ENCODE measurements at regions not wholly inside any gene's neighbourhood (a gene's known extent, or its start where the extent isn't known, plus 50 kb on each side); places are given as distances from the start of the nearest gene placed in this dataset.

DNA sequence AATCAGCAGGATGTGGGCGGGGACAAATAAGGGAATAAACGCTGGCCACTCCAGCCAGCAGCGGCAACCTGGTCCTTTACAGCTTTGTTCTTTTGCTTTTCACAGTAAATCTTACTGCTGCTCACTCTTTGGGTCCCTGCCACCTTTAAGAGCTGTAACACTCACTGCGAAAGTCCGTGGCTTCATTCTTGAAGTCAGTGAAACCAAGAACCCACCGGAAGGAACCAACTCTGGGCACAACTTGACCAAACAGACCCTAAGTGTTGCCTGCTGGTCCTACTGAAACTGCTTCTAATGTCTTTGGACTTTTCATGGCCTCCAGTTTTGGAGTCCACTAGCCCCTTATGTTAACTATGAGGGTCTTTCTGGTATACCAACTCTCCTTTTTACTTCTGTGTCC lies 566.2 kb upstream of the IGFBP7 start:
- peaks cover 0 to 9% (median 0%) of the 10 kb centered on the region in 5 donors for H3K4me1 ChIP-seq (ENCODE audit: control insufficient read depth in 5 of 5, insufficient read depth in 5 of 5, low read length in 5 of 5)
- TF ChIP-seq, protein P1, sequence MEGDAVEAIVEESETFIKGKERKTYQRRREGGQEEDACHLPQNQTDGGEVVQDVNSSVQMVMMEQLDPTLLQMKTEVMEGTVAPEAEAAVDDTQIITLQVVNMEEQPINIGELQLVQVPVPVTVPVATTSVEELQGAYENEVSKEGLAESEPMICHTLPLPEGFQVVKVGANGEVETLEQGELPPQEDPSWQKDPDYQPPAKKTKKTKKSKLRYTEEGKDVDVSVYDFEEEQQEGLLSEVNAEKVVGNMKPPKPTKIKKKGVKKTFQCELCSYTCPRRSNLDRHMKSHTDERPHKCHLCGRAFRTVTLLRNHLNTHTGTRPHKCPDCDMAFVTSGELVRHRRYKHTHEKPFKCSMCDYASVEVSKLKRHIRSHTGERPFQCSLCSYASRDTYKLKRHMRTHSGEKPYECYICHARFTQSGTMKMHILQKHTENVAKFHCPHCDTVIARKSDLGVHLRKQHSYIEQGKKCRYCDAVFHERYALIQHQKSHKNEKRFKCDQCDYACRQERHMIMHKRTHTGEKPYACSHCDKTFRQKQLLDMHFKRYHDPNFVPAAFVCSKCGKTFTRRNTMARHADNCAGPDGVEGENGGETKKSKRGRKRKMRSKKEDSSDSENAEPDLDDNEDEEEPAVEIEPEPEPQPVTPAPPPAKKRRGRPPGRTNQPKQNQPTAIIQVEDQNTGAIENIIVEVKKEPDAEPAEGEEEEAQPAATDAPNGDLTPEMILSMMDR (IDR thresholded peaks at IDR 0.05; ENCODE audit: control extremely low read depth, extremely low read depth) = no peak
- no peaks in the 10 kb centered on the region for H3K36me3 ChIP-seq (ENCODE audit: control insufficient read depth in 4 of 4, insufficient read depth in 4 of 4, low read length in 4 of 4)
- no peaks in the 10 kb centered on the region for H3K9me3 ChIP-seq (ENCODE audit: control insufficient read depth in 4 of 4, insufficient read depth in 3 of 4, low read length in 3 of 4)
- H3K27me3 ChIP-seq (ENCODE audit: control insufficient read depth in 3 of 3, insufficient read depth in 3 of 3, low read length in 2 of 3) = no peaks in the 10 kb centered on the region
- H3K9ac ChIP-seq (ENCODE audit: insufficient read depth in 1 of 2, low read length in 2 of 2) = no peak overlapping the region
- H3K4me3 ChIP-seq = no peak overlapping the region
- 95 to 96% methylated on average over 6 of the region's 6 CpGs for WGBS, 2 donors
- no peak overlapping the region for H3K27ac ChIP-seq (ENCODE audit: low read depth in 1 of 2, low read length in 1 of 2)
- ATAC-seq (ENCODE audit: insufficient read depth, low FRiP score) (no peak), DNase-seq (no peak)

DNA sequence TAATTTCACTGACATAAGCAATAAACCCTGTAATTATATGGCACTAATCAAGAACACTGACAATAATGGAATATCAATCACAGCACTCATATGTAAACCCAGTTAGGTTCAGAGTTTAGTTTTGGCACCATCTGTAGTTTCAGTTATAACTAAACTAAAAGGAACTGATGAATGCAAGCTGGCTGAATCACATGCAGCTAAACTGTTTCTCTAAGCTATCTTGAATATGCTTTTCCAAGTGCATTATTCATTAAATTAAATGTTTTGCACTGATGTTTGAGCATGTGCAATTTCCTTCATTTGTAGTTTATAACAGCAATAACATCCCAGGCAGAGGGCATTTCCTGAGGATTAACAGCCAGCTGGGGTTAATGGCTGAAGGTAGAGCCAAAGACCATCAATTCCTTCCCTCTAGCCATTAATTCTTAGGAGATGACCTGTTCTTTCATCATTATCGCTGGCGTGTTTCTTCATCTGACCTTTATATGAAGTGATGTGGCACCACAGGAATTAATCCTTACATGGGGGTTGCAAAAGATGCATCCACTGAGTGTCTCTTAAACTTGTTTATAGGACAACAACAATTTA lies 562.8 kb upstream of the IGFBP7 start:
- WGBS, 2 donors = 54 to 63% methylated on average over 2 of the region's 2 CpGs
- no peak overlapping the region for H3K27ac ChIP-seq (ENCODE audit: low read depth in 1 of 2, low read length in 1 of 2)
- peak in 2 of 3 donors; percentile 18 to 54 for DNase-seq

DNA sequence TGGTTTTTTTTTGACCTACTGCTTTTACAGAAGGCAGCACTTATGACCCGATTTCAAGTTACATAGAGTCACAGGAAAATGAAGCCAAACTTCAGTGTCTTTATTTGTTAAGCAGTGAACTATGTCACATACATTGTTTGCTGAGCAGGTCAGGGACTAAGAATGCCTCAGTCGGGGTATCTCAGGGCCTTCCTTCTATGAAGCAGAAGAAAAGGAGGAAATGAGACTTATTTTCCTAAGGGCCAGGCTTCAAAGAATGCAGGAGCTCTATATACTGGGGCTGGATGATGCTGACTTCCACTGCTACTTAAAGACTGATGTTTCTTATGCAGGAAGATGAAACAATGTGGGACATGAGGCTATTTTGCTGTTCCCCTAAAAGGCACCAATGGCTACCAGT lies 558.4 kb upstream of the IGFBP7 start:
- Histone ChIP-seq H3K4me1 (ENCODE audit: control insufficient read depth in 5 of 5, insufficient read depth in 5 of 5, low read length in 5 of 5) (peaks cover 0 to 9% (median 0%) of the 10 kb centered on the region in 5 donors), H3K27ac (ENCODE audit: low read depth in 1 of 2, low read length in 1 of 2) (no peak overlapping the region), H3K36me3 (ENCODE audit: control insufficient read depth in 4 of 4, insufficient read depth in 4 of 4, low read length in 4 of 4) (no peaks in the 10 kb centered on the region), H3K4me3 (no peak overlapping the region), H3K9me3 (ENCODE audit: control insufficient read depth in 4 of 4, insufficient read depth in 3 of 4, low read length in 3 of 4) (no peaks in the 10 kb centered on the region), H3K9ac (ENCODE audit: insufficient read depth in 1 of 2, low read length in 2 of 2) (no peak overlapping the region), H3K27me3 (ENCODE audit: control insufficient read depth in 3 of 3, insufficient read depth in 3 of 3, low read length in 2 of 3) (no peaks in the 10 kb centered on the region)
- no peak for ATAC-seq (ENCODE audit: insufficient read depth, low FRiP score)
- DNase-seq = no peak
- TF ChIP-seq, protein P1 (IDR thresholded peaks at IDR 0.05; ENCODE audit: control extremely low read depth, extremely low read depth) = no peak
- 24 to 27% methylated on average over 2 of the region's 2 CpGs for WGBS, 2 donors

More for the DNA sequence above, 562.8 kb upstream of the IGFBP7 start:
- Histone ChIP-seq H3K9ac (ENCODE audit: insufficient read depth in 1 of 2, low read length in 2 of 2) (no peak overlapping the region), H3K9me3 (ENCODE audit: control insufficient read depth in 4 of 4, insufficient read depth in 3 of 4, low read length in 3 of 4) (no peaks in the 10 kb centered on the region), H3K4me1 (ENCODE audit: control insufficient read depth in 5 of 5, insufficient read depth in 5 of 5, low read length in 5 of 5) (peaks cover 0 to 9% (median 0%) of the 10 kb centered on the region in 5 donors), H3K36me3 (ENCODE audit: control insufficient read depth in 4 of 4, insufficient read depth in 4 of 4, low read length in 4 of 4) (no peaks in the 10 kb centered on the region), H3K4me3 (no peak overlapping the region), H3K27me3 (ENCODE audit: control insufficient read depth in 3 of 3, insufficient read depth in 3 of 3, low read length in 2 of 3) (no peaks in the 10 kb centered on the region)
- ATAC-seq (ENCODE audit: insufficient read depth, low FRiP score) = no peak
- TF ChIP-seq, protein P1 (IDR thresholded peaks at IDR 0.05; ENCODE audit: control extremely low read depth, extremely low read depth) = no peak

DNA sequence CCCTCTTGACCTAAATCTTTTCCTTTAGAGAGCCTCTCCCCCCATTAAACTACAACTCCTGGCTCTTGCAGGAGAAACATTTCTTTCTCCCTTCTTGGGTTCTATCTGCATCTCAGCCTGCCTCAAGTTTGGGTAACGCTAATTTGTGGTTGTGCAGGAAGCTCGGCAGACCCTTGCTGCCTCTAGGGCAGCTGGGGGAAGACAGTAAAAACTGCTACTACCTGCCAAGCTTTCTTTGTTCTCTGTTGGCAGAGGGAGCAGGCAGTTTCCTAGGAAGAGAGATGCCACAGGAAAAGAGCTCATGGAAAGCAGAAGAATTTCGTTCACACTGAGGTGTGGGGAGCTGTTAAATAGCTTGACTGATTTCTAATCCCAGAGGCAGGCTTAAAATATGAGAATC lies 555.6 kb upstream of the IGFBP7 start:
- Histone ChIP-seq H3K4me1 (ENCODE audit: control insufficient read depth in 5 of 5, insufficient read depth in 5 of 5, low read length in 5 of 5) (no peaks in the 10 kb centered on the region), H3K27ac (ENCODE audit: low read depth in 1 of 2, low read length in 1 of 2) (no peak overlapping the region), H3K9me3 (ENCODE audit: control insufficient read depth in 4 of 4, insufficient read depth in 3 of 4, low read length in 3 of 4) (no peaks in the 10 kb centered on the region), H3K27me3 (ENCODE audit: control insufficient read depth in 3 of 3, insufficient read depth in 3 of 3, low read length in 2 of 3) (no peaks in the 10 kb centered on the region), H3K9ac (ENCODE audit: insufficient read depth in 1 of 2, low read length in 2 of 2) (no peak overlapping the region), H3K36me3 (ENCODE audit: control insufficient read depth in 4 of 4, insufficient read depth in 4 of 4, low read length in 4 of 4) (no peaks in the 10 kb centered on the region), H3K4me3 (no peak overlapping the region)
- no peak for DNase-seq
- WGBS, 2 donors = 51 to 58% methylated on average over 3 of the region's 3 CpGs
- ATAC-seq (ENCODE audit: insufficient read depth, low FRiP score) = no peak
- TF ChIP-seq, protein P1 (IDR thresholded peaks at IDR 0.05; ENCODE audit: control extremely low read depth, extremely low read depth) = no peak
